ENCODE measurements at regions not wholly inside any gene's neighbourhood (a gene's known extent, or its start where the extent isn't known, plus 50 kb on each side); places are given as distances from the start of the nearest gene placed in this dataset.

DNA sequence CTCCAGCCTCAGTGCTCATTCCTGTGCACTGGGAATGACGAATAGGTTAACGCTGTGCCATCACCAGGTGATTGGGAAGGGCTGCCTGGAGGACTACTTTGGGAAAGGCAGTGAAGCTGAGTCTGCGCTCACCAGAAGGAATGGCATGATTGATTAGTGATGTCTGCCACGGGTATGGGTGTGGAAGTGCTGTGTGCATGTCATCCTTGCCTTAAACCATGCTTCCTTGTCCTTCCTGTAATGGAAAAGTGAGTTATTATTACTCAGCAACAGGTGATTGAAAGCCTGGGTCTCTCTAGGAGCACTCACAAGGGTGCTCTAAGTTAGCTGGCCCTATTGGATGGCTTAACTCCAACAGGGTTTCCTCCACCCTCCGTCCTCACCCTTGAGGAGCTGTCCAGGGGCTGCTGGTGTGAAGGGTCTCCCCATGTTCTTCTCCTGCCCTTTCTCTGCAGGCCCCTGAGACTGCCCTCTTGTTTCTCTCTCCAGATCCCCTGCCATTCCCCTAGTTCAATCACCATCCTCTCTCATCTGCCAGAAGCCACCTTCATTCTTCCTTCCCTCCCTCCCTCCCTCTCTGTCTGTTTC lies 121.9 kb upstream of the NECTIN1 start:
- no peak overlapping the region for H3K4me3 ChIP-seq (ENCODE audit: low read length)
- no peaks in the 10 kb centered on the region for H3K36me3 ChIP-seq (ENCODE audit: control insufficient read depth, insufficient read depth, low read length)
- H3K4me1 Mint-ChIP-seq = no peaks in the 10 kb centered on the region
- H3K27ac Mint-ChIP-seq = no peak overlapping the region
- ATAC-seq = no peak
- H3K4me1 ChIP-seq (ENCODE audit: control insufficient read depth, insufficient read depth, low read length) = no peaks in the 10 kb centered on the region
- intact Hi-C loops (cut with micrococcal nuclease) = no loop called here
- H3K27ac ChIP-seq (ENCODE audit: low read length) = no peak overlapping the region
- H3K27me3 Mint-ChIP-seq (ENCODE audit: low read depth in 2 of 2) = peaks cover 3 to 13% of the 10 kb centered on the region in 2 donors
- H3K9me3 ChIP-seq (ENCODE audit: control insufficient read depth, insufficient read depth, low read length) = peaks cover 7% of the 10 kb centered on the region
- H3K36me3 Mint-ChIP-seq = no peaks in the 10 kb centered on the region
- TF ChIP-seq, protein P1, sequence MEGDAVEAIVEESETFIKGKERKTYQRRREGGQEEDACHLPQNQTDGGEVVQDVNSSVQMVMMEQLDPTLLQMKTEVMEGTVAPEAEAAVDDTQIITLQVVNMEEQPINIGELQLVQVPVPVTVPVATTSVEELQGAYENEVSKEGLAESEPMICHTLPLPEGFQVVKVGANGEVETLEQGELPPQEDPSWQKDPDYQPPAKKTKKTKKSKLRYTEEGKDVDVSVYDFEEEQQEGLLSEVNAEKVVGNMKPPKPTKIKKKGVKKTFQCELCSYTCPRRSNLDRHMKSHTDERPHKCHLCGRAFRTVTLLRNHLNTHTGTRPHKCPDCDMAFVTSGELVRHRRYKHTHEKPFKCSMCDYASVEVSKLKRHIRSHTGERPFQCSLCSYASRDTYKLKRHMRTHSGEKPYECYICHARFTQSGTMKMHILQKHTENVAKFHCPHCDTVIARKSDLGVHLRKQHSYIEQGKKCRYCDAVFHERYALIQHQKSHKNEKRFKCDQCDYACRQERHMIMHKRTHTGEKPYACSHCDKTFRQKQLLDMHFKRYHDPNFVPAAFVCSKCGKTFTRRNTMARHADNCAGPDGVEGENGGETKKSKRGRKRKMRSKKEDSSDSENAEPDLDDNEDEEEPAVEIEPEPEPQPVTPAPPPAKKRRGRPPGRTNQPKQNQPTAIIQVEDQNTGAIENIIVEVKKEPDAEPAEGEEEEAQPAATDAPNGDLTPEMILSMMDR (IDR thresholded peaks at IDR 0.05) = no peak
- 80% methylated on average over 5 of the region's 5 CpGs for WGBS (ENCODE audit: insufficient coverage)
- H3K27me3 ChIP-seq (ENCODE audit: control insufficient read depth, insufficient read depth, low read length) = no peaks in the 10 kb centered on the region
- DNase-seq = no peak
- no peaks in the 10 kb centered on the region for H3K9me3 Mint-ChIP-seq
- no peak overlapping the region for H3K4me3 Mint-ChIP-seq

DNA sequence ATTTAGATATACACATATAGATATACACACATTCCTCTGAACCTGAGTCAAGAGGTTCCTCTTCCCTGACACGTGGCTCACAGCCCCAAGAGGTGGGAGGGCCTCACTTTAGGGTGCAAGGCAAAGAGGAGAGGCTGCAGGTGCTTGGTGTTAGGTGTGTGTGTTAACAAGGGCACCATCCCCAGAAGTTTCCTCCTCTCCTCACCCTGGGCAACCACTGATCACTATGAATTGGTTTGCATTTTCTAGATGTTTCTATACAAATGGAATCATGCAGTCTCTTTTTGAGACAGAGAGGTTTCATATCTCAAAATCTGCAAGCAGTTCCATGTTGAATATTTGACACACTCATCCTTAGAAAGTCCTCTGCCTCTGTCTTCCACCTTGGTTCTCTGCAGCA lies 120.9 kb upstream of the NECTIN1 start:
- H3K4me1 Mint-ChIP-seq = no peaks in the 10 kb centered on the region
- H3K36me3 Mint-ChIP-seq = no peaks in the 10 kb centered on the region
- ATAC-seq (no peak), DNase-seq (no peak)
- no peak overlapping the region for H3K27ac Mint-ChIP-seq
- no peaks in the 10 kb centered on the region for H3K36me3 ChIP-seq (ENCODE audit: control insufficient read depth, insufficient read depth, low read length)
- WGBS (ENCODE audit: insufficient coverage) = no CpG with 5 or more reads among the region's 1 CpG
- no peak overlapping the region for H3K4me3 Mint-ChIP-seq
- H3K9me3 ChIP-seq (ENCODE audit: control insufficient read depth, insufficient read depth, low read length) = peaks cover 7% of the 10 kb centered on the region
- no peaks in the 10 kb centered on the region for H3K9me3 Mint-ChIP-seq
- TF ChIP-seq, protein P1 (IDR thresholded peaks at IDR 0.05) = no peak
- H3K27ac ChIP-seq (ENCODE audit: low read length) = no peak overlapping the region
- intact Hi-C loops (cut with micrococcal nuclease) = no loop called here
- H3K4me1 ChIP-seq (ENCODE audit: control insufficient read depth, insufficient read depth, low read length) = no peaks in the 10 kb centered on the region
- peaks cover 3 to 7% of the 10 kb centered on the region in 2 donors for H3K27me3 Mint-ChIP-seq (ENCODE audit: low read depth in 2 of 2)
- no peak overlapping the region for H3K4me3 ChIP-seq (ENCODE audit: low read length)
- no peaks in the 10 kb centered on the region for H3K27me3 ChIP-seq (ENCODE audit: control insufficient read depth, insufficient read depth, low read length)

GRCh38 chr11:119847853-119848252 lies 118.9 kb upstream of the NECTIN1 start:
- ATAC-seq (no peak), DNase-seq (no peak)
- Histone ChIP-seq H3K4me1 (ENCODE audit: control insufficient read depth, insufficient read depth, low read length) (no peaks in the 10 kb centered on the region), H3K36me3 (ENCODE audit: control insufficient read depth, insufficient read depth, low read length) (no peaks in the 10 kb centered on the region), H3K9me3 (ENCODE audit: control insufficient read depth, insufficient read depth, low read length) (peaks cover 7% of the 10 kb centered on the region), H3K4me3 (ENCODE audit: low read length) (no peak overlapping the region), H3K27ac (ENCODE audit: low read length) (no peak overlapping the region), H3K27me3 (ENCODE audit: control insufficient read depth, insufficient read depth, low read length) (no peaks in the 10 kb centered on the region)
- peaks cover 3 to 6% of the 10 kb centered on the region in 2 donors for H3K27me3 Mint-ChIP-seq (ENCODE audit: low read depth in 2 of 2)
- intact Hi-C loops (cut with micrococcal nuclease) = no loop called here
- no peaks in the 10 kb centered on the region for H3K4me1 Mint-ChIP-seq
- TF ChIP-seq, protein P1 (IDR thresholded peaks at IDR 0.05) = no peak
- no peak overlapping the region for H3K4me3 Mint-ChIP-seq
- no peaks in the 10 kb centered on the region for H3K36me3 Mint-ChIP-seq
- H3K27ac Mint-ChIP-seq = no peak overlapping the region
- 52% methylated on average over 4 of the region's 4 CpGs for WGBS (ENCODE audit: insufficient coverage)
- H3K9me3 Mint-ChIP-seq = no peaks in the 10 kb centered on the region

DNA sequence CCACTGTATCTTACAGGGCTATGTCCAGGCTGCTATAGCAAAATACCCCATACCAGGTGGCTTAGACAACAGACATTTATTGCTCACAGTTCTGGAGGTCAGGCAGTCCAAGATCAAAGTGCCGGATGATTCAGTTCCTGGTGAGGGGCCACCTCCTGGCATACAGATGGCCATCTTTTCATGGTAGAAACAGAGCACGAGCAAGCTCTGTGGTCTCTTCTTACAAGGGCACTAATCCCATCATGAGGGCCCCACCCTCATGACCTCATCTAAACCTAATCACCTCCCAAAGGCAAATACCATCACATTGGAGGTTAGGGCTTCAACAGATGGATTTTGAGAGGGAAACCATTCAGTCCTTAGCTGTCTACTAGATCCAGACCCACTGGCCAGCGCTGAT lies 117.4 kb upstream of the NECTIN1 start:
- Mint-ChIP-seq H3K9me3 (no peaks in the 10 kb centered on the region), H3K4me1 (no peaks in the 10 kb centered on the region), H3K36me3 (no peaks in the 10 kb centered on the region), H3K27me3 (ENCODE audit: low read depth in 2 of 2) (peaks cover 4 to 19% of the 10 kb centered on the region in 2 donors), H3K27ac (no peak overlapping the region), H3K4me3 (no peak overlapping the region)
- ATAC-seq (no peak), DNase-seq (no peak)
- TF ChIP-seq, protein P1 (IDR thresholded peaks at IDR 0.05) = no peak
- WGBS (ENCODE audit: insufficient coverage) = 86% methylated on average over 3 of the region's 3 CpGs
- intact Hi-C loops (cut with micrococcal nuclease) = no loop called here
- Histone ChIP-seq H3K9me3 (ENCODE audit: control insufficient read depth, insufficient read depth, low read length) (peaks cover 7% of the 10 kb centered on the region), H3K4me1 (ENCODE audit: control insufficient read depth, insufficient read depth, low read length) (no peaks in the 10 kb centered on the region), H3K27ac (ENCODE audit: low read length) (no peak overlapping the region), H3K27me3 (ENCODE audit: control insufficient read depth, insufficient read depth, low read length) (no peaks in the 10 kb centered on the region), H3K4me3 (ENCODE audit: low read length) (no peak overlapping the region), H3K36me3 (ENCODE audit: control insufficient read depth, insufficient read depth, low read length) (no peaks in the 10 kb centered on the region)
